Right atrium auricular region (tissue), 2 donors: ENCODE measurements at regions not wholly inside any gene's neighbourhood (a gene's known extent, or its start where the extent isn't known, plus 50 kb on each side); places are given as distances from the start of the nearest gene placed in this dataset.

Source experiments
- DNase-seq: peaks from one replicate; pipeline ENCODE4 v3.0.0-alpha.2; 2019; ENCODE audit warnings: low spot score
- H3K27ac ChIP-seq, 2 donors: fragments of 200-600 bp; sonication (generic); 1 replicate in 1 of 2; 2 replicates in 1 of 2; pipeline ENCODE4 v1.5.1; 2016 to 2019
- H3K27me3 ChIP-seq, 2 donors: fragments of 200-600 bp; sonication (generic); one replicate each; pipeline versions ENCODE4 v1.5.1 to v1.6.0; 2017 to 2019
- H3K36me3 ChIP-seq: fragments of 200-600 bp; sonication (generic); one replicate; pipeline ENCODE4 v1.5.1; 2016
- H3K4me1 ChIP-seq, 2 donors: fragments of 200-600 bp; sonication (generic); one replicate each; pipeline versions ENCODE4 v1.5.1 to v1.6.0; 2017 to 2019
- H3K4me3 ChIP-seq, 2 donors: fragments of 200-600 bp; sonication (generic); 1 replicate in 1 of 2; 2 replicates in 1 of 2; pipeline ENCODE4 v1.5.1; 2017 to 2019; ENCODE audit warnings: mild to moderate bottlenecking in 1 of 2, moderate library complexity in 1 of 2
- H3K9me3 ChIP-seq, 2 donors: fragments of 200-600 bp; sonication (generic); one replicate each; pipeline ENCODE4 v1.5.1; 2019
- TF ChIP-seq, protein P1 (sequence below), 2 donors: fragments of 200-600 bp; sonication (generic); IDR thresholded peaks; one replicate each; pipeline ENCODE4 v1.5.1; 2019; ENCODE audit warnings: antibody characterized with exemption in 2 of 2

- TF ChIP-seq, protein P1, sequence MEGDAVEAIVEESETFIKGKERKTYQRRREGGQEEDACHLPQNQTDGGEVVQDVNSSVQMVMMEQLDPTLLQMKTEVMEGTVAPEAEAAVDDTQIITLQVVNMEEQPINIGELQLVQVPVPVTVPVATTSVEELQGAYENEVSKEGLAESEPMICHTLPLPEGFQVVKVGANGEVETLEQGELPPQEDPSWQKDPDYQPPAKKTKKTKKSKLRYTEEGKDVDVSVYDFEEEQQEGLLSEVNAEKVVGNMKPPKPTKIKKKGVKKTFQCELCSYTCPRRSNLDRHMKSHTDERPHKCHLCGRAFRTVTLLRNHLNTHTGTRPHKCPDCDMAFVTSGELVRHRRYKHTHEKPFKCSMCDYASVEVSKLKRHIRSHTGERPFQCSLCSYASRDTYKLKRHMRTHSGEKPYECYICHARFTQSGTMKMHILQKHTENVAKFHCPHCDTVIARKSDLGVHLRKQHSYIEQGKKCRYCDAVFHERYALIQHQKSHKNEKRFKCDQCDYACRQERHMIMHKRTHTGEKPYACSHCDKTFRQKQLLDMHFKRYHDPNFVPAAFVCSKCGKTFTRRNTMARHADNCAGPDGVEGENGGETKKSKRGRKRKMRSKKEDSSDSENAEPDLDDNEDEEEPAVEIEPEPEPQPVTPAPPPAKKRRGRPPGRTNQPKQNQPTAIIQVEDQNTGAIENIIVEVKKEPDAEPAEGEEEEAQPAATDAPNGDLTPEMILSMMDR (IDR thresholded peaks at IDR 0.05) = no peak
- Histone ChIP-seq H3K9me3 (no peaks in the 10 kb centered on the region), H3K36me3 (no peaks in the 10 kb centered on the region), H3K4me1 (no peaks in the 10 kb centered on the region), H3K27me3 (no peaks in the 10 kb centered on the region), H3K27ac (no peak overlapping the region), H3K4me3 (no peak overlapping the region)
- DNase-seq = no peak
Measured at GRCh38 chr9:3687145-3687544, 161.3 kb upstream of the RFX3 start.

DNA sequence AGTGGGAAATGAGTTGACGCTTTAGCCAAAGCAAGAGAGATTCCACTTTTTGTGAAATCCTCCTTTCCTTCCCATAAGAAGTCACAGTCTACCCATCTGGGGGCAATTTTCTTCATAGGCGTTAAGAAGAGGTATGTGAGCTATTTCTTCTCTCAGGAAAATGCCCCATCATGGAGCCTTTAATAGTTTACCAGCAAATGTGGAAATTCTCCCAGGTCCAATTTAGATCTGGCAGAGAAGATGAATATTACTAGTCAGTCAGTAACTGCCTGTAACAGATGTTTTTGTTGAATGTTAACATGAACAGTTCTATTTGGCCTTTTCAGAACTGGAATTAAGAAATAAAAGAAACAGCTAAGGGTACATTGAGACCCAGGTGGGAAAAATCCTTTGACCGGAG lies 156.4 kb upstream of the RFX3 start:
- Histone ChIP-seq H3K9me3 (no peaks in the 10 kb centered on the region), H3K4me3 (no peak overlapping the region), H3K27me3 (no peaks in the 10 kb centered on the region), H3K36me3 (no peaks in the 10 kb centered on the region), H3K27ac (no peak overlapping the region), H3K4me1 (no peaks in the 10 kb centered on the region)
- no peak for DNase-seq
- TF ChIP-seq, protein P1 (IDR thresholded peaks at IDR 0.05) = no peak

DNA sequence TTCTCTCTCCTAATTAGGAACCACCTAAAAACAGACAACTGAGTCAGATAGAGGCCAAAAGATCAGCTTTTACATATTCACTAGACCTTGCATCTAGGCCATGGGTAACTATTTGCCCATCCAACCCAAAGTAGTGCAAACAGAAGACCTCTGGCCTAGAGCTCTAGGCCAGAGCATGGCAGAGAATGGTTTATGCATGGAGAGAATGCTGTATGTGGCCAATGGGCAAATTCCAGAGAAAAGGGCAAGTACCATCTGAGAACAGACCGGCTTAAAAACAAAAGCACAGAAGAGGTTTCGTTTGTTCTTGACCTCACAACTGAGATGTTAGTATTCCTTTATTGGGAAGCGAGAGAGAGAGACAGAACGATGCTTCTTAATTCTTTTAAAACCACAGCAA lies 151.7 kb upstream of the RFX3 start:
- Histone ChIP-seq H3K27ac (no peak overlapping the region), H3K4me1 (no peaks in the 10 kb centered on the region), H3K36me3 (no peaks in the 10 kb centered on the region), H3K4me3 (no peak overlapping the region), H3K27me3 (no peaks in the 10 kb centered on the region), H3K9me3 (no peaks in the 10 kb centered on the region)
- TF ChIP-seq, protein P1 (IDR thresholded peaks at IDR 0.05) = no peak
- no peak for DNase-seq

DNA sequence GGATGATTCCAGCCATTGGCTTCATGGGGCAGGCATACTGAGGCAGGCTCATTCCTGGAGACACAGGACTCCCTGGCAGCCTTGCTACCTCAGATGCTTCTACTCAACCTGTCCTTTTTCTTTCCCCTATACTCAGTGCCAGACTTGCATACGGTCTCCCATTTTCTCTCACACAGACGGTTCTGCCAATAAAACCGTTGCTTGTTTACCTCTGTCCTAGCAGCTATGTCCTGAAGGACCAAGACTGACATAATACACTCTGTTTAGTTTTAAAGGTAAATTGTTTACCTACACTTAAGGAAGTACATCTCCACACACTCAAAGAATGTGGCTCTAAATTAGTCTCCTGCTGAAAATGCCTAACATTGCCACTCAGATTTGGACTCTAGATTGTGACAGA lies 151.0 kb upstream of the RFX3 start:
- no peak overlapping the region for H3K4me3 ChIP-seq
- no peaks in the 10 kb centered on the region for H3K36me3 ChIP-seq
- no peaks in the 10 kb centered on the region for H3K9me3 ChIP-seq
- H3K4me1 ChIP-seq = no peaks in the 10 kb centered on the region
- no peaks in the 10 kb centered on the region for H3K27me3 ChIP-seq
- no peak for DNase-seq
- H3K27ac ChIP-seq = no peak overlapping the region
- TF ChIP-seq, protein P1 (IDR thresholded peaks at IDR 0.05) = no peak

- no peaks in the 10 kb centered on the region for H3K9me3 ChIP-seq
- TF ChIP-seq, protein P1 (IDR thresholded peaks at IDR 0.05) = no peak
Measured at GRCh38 chr9:3675946-3676345, 150.1 kb upstream of the RFX3 start.

DNA sequence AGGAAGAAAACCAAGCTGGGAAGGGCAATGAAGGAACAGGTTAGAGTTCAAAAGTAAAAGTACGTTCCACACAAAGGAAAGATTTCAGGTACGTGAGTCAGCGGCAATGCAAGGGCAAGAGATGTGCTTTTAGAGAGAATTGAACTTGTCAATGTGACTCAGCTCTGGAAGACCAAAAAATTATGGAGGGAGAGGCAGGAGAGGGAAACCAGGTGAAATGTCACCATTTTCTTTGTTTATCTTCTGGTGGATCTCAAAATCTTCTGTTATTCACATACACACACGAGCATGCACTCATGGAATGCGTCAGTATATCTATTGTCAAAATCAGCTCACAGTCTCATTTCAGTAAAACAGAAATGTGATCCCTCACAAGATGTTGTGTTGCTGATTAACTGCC lies 148.8 kb upstream of the RFX3 start:
- Histone ChIP-seq H3K27me3 (no peaks in the 10 kb centered on the region), H3K4me1 (no peaks in the 10 kb centered on the region), H3K4me3 (no peak overlapping the region), H3K27ac (no peak overlapping the region), H3K36me3 (no peaks in the 10 kb centered on the region), H3K9me3 (no peaks in the 10 kb centered on the region)
- TF ChIP-seq, protein P1 (IDR thresholded peaks at IDR 0.05) = no peak
- DNase-seq = no peak

More at GRCh38 chr9:3675946-3676345, 150.1 kb upstream of the RFX3 start:
- H3K27me3 ChIP-seq = no peaks in the 10 kb centered on the region
- no peaks in the 10 kb centered on the region for H3K4me1 ChIP-seq
- no peak overlapping the region for H3K4me3 ChIP-seq
- no peak overlapping the region for H3K27ac ChIP-seq
- H3K36me3 ChIP-seq = no peaks in the 10 kb centered on the region
- DNase-seq = no peak
